ENCODE measurements at regions not wholly inside any gene's neighbourhood (a gene's known extent, or its start where the extent isn't known, plus 50 kb on each side); places are given as distances from the start of the nearest gene placed in this dataset.

- Mint-ChIP-seq H3K27ac (ENCODE audit: unreplicated experiment) (no peak overlapping the region), H3K4me1 (ENCODE audit: low read depth, unreplicated experiment) (no peaks in the 10 kb centered on the region), H3K9me3 (ENCODE audit: unreplicated experiment) (peaks cover 10% of the 10 kb centered on the region), H3K27me3 (ENCODE audit: low read depth, unreplicated experiment) (no peaks in the 10 kb centered on the region), H3K4me3 (ENCODE audit: unreplicated experiment) (no peak overlapping the region), H3K36me3 (ENCODE audit: low read depth, unreplicated experiment) (no peaks in the 10 kb centered on the region)
- Histone ChIP-seq H2AFZ (ENCODE audit: low read depth, low read length) (no peak overlapping the region), H4K20me1 (ENCODE audit: insufficient read depth, low read length) (no peaks in the 10 kb centered on the region), H3K9me3 (ENCODE audit: insufficient read depth, low read depth, low read length) (no peaks in the 10 kb centered on the region), H3K9ac (ENCODE audit: low read length) (no peak overlapping the region), H3K4me1 (ENCODE audit: insufficient read depth, low read length) (no peaks in the 10 kb centered on the region), H3K79me2 (ENCODE audit: insufficient read depth, low read length) (no peaks in the 10 kb centered on the region), H3K27me3 (ENCODE audit: insufficient read depth, low read length) (no peaks in the 10 kb centered on the region), H3K27ac (ENCODE audit: low read depth, low read length) (no peak overlapping the region), H3K4me3 (ENCODE audit: insufficient read depth, low read depth, low read length) (no peak overlapping the region), H3K4me2 (ENCODE audit: low read length) (no peak overlapping the region), H3K36me3 (ENCODE audit: insufficient read depth, low read length) (no peaks in the 10 kb centered on the region)
- no peak for DNase-seq (ENCODE audit: low read depth)
- FAIRE-seq: no peak
- TF ChIP-seq CTCF (IDR thresholded peaks at IDR 0.05; ENCODE audit: insufficient read depth, low read depth, low read length) (no peak), EZH2 (IDR thresholded peaks at IDR 0.05; ENCODE audit: insufficient read depth, low read length) (no peak)
These were observed 117.9 kb downstream of the C6orf118 start for GRCh38 chr6:165191461-165191860.

DNA sequence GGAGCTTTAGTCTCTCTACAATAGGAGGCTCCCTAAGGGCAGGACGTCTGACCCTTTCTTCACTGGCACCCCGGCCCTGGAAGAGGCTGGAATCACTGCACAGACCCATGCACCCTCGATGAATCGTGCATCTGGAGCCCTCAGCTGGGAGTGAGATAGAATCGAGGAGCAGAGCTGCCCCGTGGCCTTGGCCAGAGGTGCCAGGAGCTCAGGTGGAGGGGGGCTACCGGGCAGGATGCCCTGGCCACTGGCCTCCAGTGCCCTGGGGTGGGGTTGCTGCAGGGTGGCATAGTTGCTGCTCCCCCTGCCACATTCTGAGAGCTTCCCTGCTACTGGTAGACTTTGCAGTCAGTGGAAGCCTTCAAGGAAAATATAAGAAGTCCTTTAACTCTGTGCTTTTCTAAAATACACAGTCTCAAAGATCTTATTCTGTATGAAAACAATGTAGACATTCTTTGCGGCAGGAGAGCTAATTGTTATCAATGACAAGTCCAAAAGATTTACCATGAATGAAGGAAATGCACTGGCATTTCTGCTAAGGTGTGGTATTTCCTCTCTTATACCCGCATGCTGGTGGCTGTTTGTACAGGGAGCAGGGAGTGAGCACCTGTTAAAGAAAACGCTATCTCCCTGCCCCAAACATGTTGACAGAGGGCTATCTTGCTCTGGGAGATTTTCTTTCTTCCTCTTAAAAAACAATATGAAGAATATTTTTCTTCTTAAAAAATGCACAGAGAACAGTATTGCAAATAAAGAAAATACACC, 122.8 kb downstream of the C6orf118 start:
- Mint-ChIP-seq H3K36me3 (ENCODE audit: low read depth, unreplicated experiment) (no peaks in the 10 kb centered on the region), H3K9me3 (ENCODE audit: unreplicated experiment) (peaks cover 7% of the 10 kb centered on the region), H3K27me3 (ENCODE audit: low read depth, unreplicated experiment) (no peaks in the 10 kb centered on the region), H3K4me3 (ENCODE audit: unreplicated experiment) (no peak overlapping the region), H3K27ac (ENCODE audit: unreplicated experiment) (no peak overlapping the region), H3K4me1 (ENCODE audit: low read depth, unreplicated experiment) (peaks cover 9% of the 10 kb centered on the region)
- no peak overlapping the region for H3K4me2 ChIP-seq (ENCODE audit: low read length)
- no peak overlapping the region for H3K4me3 ChIP-seq (ENCODE audit: insufficient read depth, low read depth, low read length)
- no peaks in the 10 kb centered on the region for H3K9me3 ChIP-seq (ENCODE audit: insufficient read depth, low read depth, low read length)
- H3K9ac ChIP-seq (ENCODE audit: low read length): no peak overlapping the region
- H3K4me1 ChIP-seq (ENCODE audit: insufficient read depth, low read length): peaks cover 13% of the 10 kb centered on the region
- no peak overlapping the region for H3K27ac ChIP-seq (ENCODE audit: low read depth, low read length)
- no peaks in the 10 kb centered on the region for H4K20me1 ChIP-seq (ENCODE audit: insufficient read depth, low read length)
- no peaks in the 10 kb centered on the region for H3K36me3 ChIP-seq (ENCODE audit: insufficient read depth, low read length)
- FAIRE-seq (no peak), DNase-seq (ENCODE audit: low read depth) (no peak)
- H3K27me3 ChIP-seq (ENCODE audit: insufficient read depth, low read length): no peaks in the 10 kb centered on the region
- no peaks in the 10 kb centered on the region for H3K79me2 ChIP-seq (ENCODE audit: insufficient read depth, low read length)
- TF ChIP-seq EZH2 (IDR thresholded peaks at IDR 0.05; ENCODE audit: insufficient read depth, low read length) (no peak), CTCF (IDR thresholded peaks at IDR 0.05; ENCODE audit: insufficient read depth, low read depth, low read length) (no peak)
- no peak overlapping the region for H2AFZ ChIP-seq (ENCODE audit: low read depth, low read length)

- TF ChIP-seq CTCF (IDR thresholded peaks at IDR 0.05; ENCODE audit: insufficient read depth, low read depth, low read length) (no peak), EZH2 (IDR thresholded peaks at IDR 0.05; ENCODE audit: insufficient read depth, low read length) (no peak)
- H3K4me1 Mint-ChIP-seq (ENCODE audit: low read depth, unreplicated experiment): peaks cover 9% of the 10 kb centered on the region
- FAIRE-seq (no peak), DNase-seq (ENCODE audit: low read depth) (peak; percentile 25)
- Histone ChIP-seq H3K4me2 (ENCODE audit: low read length) (no peak overlapping the region), H3K4me3 (ENCODE audit: insufficient read depth, low read depth, low read length) (no peak overlapping the region), H3K9me3 (ENCODE audit: insufficient read depth, low read depth, low read length) (no peaks in the 10 kb centered on the region), H4K20me1 (ENCODE audit: insufficient read depth, low read length) (no peaks in the 10 kb centered on the region), H3K79me2 (ENCODE audit: insufficient read depth, low read length) (no peaks in the 10 kb centered on the region), H2AFZ (ENCODE audit: low read depth, low read length) (no peak overlapping the region), H3K27me3 (ENCODE audit: insufficient read depth, low read length) (no peaks in the 10 kb centered on the region), H3K9ac (ENCODE audit: low read length) (no peak overlapping the region), H3K27ac (ENCODE audit: low read depth, low read length) (no peak overlapping the region), H3K4me1 (ENCODE audit: insufficient read depth, low read length) (peaks cover 18% of the 10 kb centered on the region), H3K36me3 (ENCODE audit: insufficient read depth, low read length) (no peaks in the 10 kb centered on the region)
- no peak overlapping the region for H3K27ac Mint-ChIP-seq (ENCODE audit: unreplicated experiment)
- H3K4me3 Mint-ChIP-seq (ENCODE audit: unreplicated experiment): no peak overlapping the region
- H3K27me3 Mint-ChIP-seq (ENCODE audit: low read depth, unreplicated experiment): no peaks in the 10 kb centered on the region
- no peaks in the 10 kb centered on the region for H3K36me3 Mint-ChIP-seq (ENCODE audit: low read depth, unreplicated experiment)
- H3K9me3 Mint-ChIP-seq (ENCODE audit: unreplicated experiment): peaks cover 7% of the 10 kb centered on the region
These were observed 123.4 kb downstream of the C6orf118 start for GRCh38 chr6:165186041-165186440.
